ENCODE measurements at regions not wholly inside any gene's neighbourhood (a gene's known extent, or its start where the extent isn't known, plus 50 kb on each side); places are given as distances from the start of the nearest gene placed in this dataset.

- no peaks in the 10 kb centered on the region for H3K9me1 ChIP-seq (replicated peaks; ENCODE audit: control insufficient read depth, extremely low read depth, insufficient read depth, low read length)
- no peaks in the 10 kb centered on the region for H3K9me3 ChIP-seq (replicated peaks; ENCODE audit: control insufficient read depth, insufficient read depth, low read length)
- no TSS peak for BruUV-seq (replicated peaks)
- intact Hi-C loops (cut with micrococcal nuclease) (no loop called here), dilution Hi-C loops (cut with MboI; ENCODE audit: extremely low pct_ligation_motif_present, low sequenced_read_pairs) (loop anchor here (25.0 kb wide), 1 partner anchor 255 kb away; no protein-coding TSS in a partner anchor)
- H3K27ac ChIP-seq (ENCODE audit: insufficient read depth, low read depth, low read length): no peak overlapping the region
- H3K9ac ChIP-seq (replicated peaks; ENCODE audit: extremely low read depth, insufficient read depth, low read length): no peak overlapping the region
- H2AFZ ChIP-seq (ENCODE audit: low read depth, low read length): no peak overlapping the region
- no peak for DNase-seq (ENCODE audit: low read depth, low spot score)
- CTCF ChIA-PET: interaction anchor here (1.3 kb wide), 1 partner anchor 568 kb away, joined by 3 read pairs; no protein-coding TSS in a partner anchor
- FAIRE-seq: no peak
- H3K27me3 ChIP-seq (ENCODE audit: control insufficient read depth in 2 of 2, insufficient read depth in 2 of 2, low read length in 2 of 2): peaks cover 2 to 3% of the 10 kb centered on the region in 2 experiments
- H3K4me3 ChIP-seq (replicated peaks in 1 of 3; ENCODE audit: insufficient read depth in 1 of 3, low read depth in 1 of 3, low read length in 3 of 3): no peak overlapping the region
- no peak overlapping the region for H3K4me2 ChIP-seq (ENCODE audit: insufficient read depth, low read length)
- no peaks in the 10 kb centered on the region for H3K79me2 ChIP-seq (ENCODE audit: control insufficient read depth, insufficient read depth, low read length)
- H4K20me1 ChIP-seq (replicated peaks; ENCODE audit: control insufficient read depth, extremely low read depth, insufficient read depth, low read length): no peaks in the 10 kb centered on the region
- TF ChIP-seq GATA2 (IDR thresholded peaks at IDR 0.05; ENCODE audit: insufficient read depth, insufficient read length, low read depth, low read length) (no peak), POLR2AphosphoS5 (IDR thresholded peaks at IDR 0.05; ENCODE audit: insufficient read depth, low read depth, low read length) (no peak), CTCF (IDR thresholded peaks at IDR 0.05; ENCODE audit: extremely low read depth in 1 of 2, insufficient read depth in 1 of 2, low read depth in 1 of 2, low read length in 2 of 2) (no peak), EZH2 (IDR thresholded peaks at IDR 0.05; ENCODE audit: borderline replicate concordance, low read depth, low read length, severe bottlenecking) (no peak), FOS (IDR thresholded peaks at IDR 0.05; ENCODE audit: borderline replicate concordance, insufficient read depth, low read length) (no peak)
- no peaks in the 10 kb centered on the region for H3K36me3 ChIP-seq (ENCODE audit: control insufficient read depth in 2 of 2, extremely low read depth in 1 of 2, insufficient read depth in 2 of 2, low read length in 2 of 2)
- POLR2A ChIA-PET: no interaction called here
- H3K4me1 ChIP-seq (ENCODE audit: control insufficient read depth, extremely low read depth, insufficient read depth, low read length): peaks cover 6% of the 10 kb centered on the region
These were observed 59.8 kb upstream of the DLK1 start for GRCh38 chr14:100666851-100667250.

- ChIA-PET CTCF (interaction anchor here (1.3 kb wide), 1 partner anchor 568 kb away, joined by 3 read pairs; no protein-coding TSS in a partner anchor), POLR2A (no interaction called here)
- FAIRE-seq (no peak), DNase-seq (ENCODE audit: low read depth, low spot score) (no peak)
- Histone ChIP-seq H3K4me2 (ENCODE audit: insufficient read depth, low read length) (no peak overlapping the region), H3K9ac (replicated peaks; ENCODE audit: extremely low read depth, insufficient read depth, low read length) (no peak overlapping the region), H3K27ac (ENCODE audit: insufficient read depth, low read depth, low read length) (no peak overlapping the region), H3K36me3 (ENCODE audit: control insufficient read depth in 2 of 2, extremely low read depth in 1 of 2, insufficient read depth in 2 of 2, low read length in 2 of 2) (no peaks in the 10 kb centered on the region), H3K79me2 (ENCODE audit: control insufficient read depth, insufficient read depth, low read length) (no peaks in the 10 kb centered on the region), H3K4me1 (ENCODE audit: control insufficient read depth, extremely low read depth, insufficient read depth, low read length) (peaks cover 5% of the 10 kb centered on the region), H4K20me1 (replicated peaks; ENCODE audit: control insufficient read depth, extremely low read depth, insufficient read depth, low read length) (no peaks in the 10 kb centered on the region), H3K9me1 (replicated peaks; ENCODE audit: control insufficient read depth, extremely low read depth, insufficient read depth, low read length) (no peaks in the 10 kb centered on the region), H3K27me3 (ENCODE audit: control insufficient read depth in 2 of 2, insufficient read depth in 2 of 2, low read length in 2 of 2) (peaks cover 3 to 7% of the 10 kb centered on the region in 2 experiments), H3K4me3 (replicated peaks in 1 of 3; ENCODE audit: insufficient read depth in 1 of 3, low read depth in 1 of 3, low read length in 3 of 3) (no peak overlapping the region), H3K9me3 (replicated peaks; ENCODE audit: control insufficient read depth, insufficient read depth, low read length) (no peaks in the 10 kb centered on the region), H2AFZ (ENCODE audit: low read depth, low read length) (no peak overlapping the region)
- dilution Hi-C loops (cut with MboI; ENCODE audit: extremely low pct_ligation_motif_present, low sequenced_read_pairs) (loop anchor here (25.0 kb wide), 1 partner anchor 255 kb away; no protein-coding TSS in a partner anchor), intact Hi-C loops (cut with micrococcal nuclease) (no loop called here)
- TF ChIP-seq FOS (IDR thresholded peaks at IDR 0.05; ENCODE audit: borderline replicate concordance, insufficient read depth, low read length) (no peak), EZH2 (IDR thresholded peaks at IDR 0.05; ENCODE audit: borderline replicate concordance, low read depth, low read length, severe bottlenecking) (no peak), POLR2AphosphoS5 (IDR thresholded peaks at IDR 0.05; ENCODE audit: insufficient read depth, low read depth, low read length) (no peak), GATA2 (IDR thresholded peaks at IDR 0.05; ENCODE audit: insufficient read depth, insufficient read length, low read depth, low read length) (no peak), CTCF (IDR thresholded peaks at IDR 0.05; ENCODE audit: extremely low read depth in 1 of 2, insufficient read depth in 1 of 2, low read depth in 1 of 2, low read length in 2 of 2) (no peak), POLR2A (IDR thresholded peaks at IDR 0.05; ENCODE audit: low read depth, low read length) (no peak), JUN (IDR thresholded peaks at IDR 0.05; ENCODE audit: borderline replicate concordance, insufficient read depth, insufficient read length, low read depth) (no peak), MYC (IDR thresholded peaks at IDR 0.05; ENCODE audit: low read depth, low read length) (no peak), MAX (IDR thresholded peaks at IDR 0.05; ENCODE audit: insufficient read depth, insufficient read length) (no peak)
- BruUV-seq (replicated peaks): no TSS peak
These were observed 59.0 kb upstream of the DLK1 start for GRCh38 chr14:100667656-100668055.
